Right ventricle myocardium inferior (tissue), 1 donor: ENCODE measurements at regions not wholly inside any gene's neighbourhood (a gene's known extent, or its start where the extent isn't known, plus 50 kb on each side); places are given as distances from the start of the nearest gene placed in this dataset.
"Not testable (repeated sequence)": the region's sequence is repeated elsewhere in the genome, so short reads cannot be mapped to it uniquely, and the experiment has no call there.

Experiments
- ATAC-seq: fragments of 200-7000 bp; cut with Tn5 transposase; one replicate; pipeline ENCODE4 v1.9.1; 2020; ENCODE audit warnings: mild to moderate bottlenecking, moderate library complexity
- DNase-seq: peaks from one replicate; pipeline ENCODE4 v3.0.0; 2021; ENCODE audit errors: missing footprints
- intact Hi-C: fragments of 100-400 bp; cut with DNase I; formaldehyde crosslinking; loops from one replicate; pipeline ENCODE4 v1.11.0; 2022
- donor health status: DM: no; HTN: yes; CAD: no; lungs with severe emphysema.

DNA sequence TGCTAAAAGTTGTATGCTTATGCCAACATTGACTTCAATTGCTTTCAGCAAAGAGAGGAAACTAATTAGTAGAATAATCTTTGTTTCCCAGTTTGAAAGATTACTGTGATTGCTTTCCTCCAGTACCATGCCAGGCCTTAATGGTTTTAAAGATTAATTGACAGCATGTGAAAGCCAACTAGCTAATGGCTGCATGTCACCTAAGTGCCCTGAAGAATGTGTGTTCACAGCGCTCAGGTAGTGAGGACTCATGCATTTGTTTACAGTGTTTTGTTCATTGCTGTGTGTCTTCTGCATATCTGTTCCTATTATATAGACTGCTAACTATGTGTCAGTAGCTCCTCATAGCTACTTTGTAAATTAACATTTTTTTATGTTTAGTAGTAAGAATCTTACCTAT is 335.6 kb downstream of the LRRIQ3 start:
- DNase-seq (no peak), ATAC-seq (no peak)
- intact Hi-C loops: no loop called here

DNA sequence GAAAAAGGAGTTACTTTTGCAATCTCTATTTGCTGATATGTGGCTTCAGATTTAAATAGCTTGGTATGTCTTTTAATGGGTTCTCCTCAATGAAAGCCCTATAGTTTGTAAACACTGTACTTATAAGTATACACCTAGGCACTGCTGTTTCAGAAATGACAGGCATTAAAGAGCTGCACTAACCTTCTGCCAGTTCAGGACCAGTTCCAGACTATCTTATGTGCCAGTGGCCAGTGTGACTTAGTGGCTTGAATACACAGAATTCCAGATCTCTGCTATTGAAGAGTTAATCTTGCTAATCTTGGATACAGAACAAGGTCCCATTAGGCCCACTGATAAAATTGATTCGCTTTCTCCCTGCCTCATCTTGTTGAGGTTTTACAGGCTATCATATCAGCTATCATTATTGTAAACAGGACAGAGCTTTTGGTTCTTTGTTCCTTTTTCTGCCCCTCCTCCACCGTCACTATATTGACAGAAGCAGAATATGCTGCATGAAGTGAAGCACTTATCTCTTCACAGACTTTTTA is 337.5 kb downstream of the LRRIQ3 start:
- ATAC-seq (no peak), DNase-seq (no peak)
- intact Hi-C loops: no loop called here

- ATAC-seq (no peak), DNase-seq (no peak)
- intact Hi-C loops: no loop called here
These were observed 338.7 kb downstream of the LRRIQ3 start for GRCh38 chr1:73859227-73859626.

GRCh38 chr1:73854527-73854926 is 343.4 kb downstream of the LRRIQ3 start:
- intact Hi-C loops: no loop called here
- ATAC-seq: no peak
- no peak for DNase-seq

DNA sequence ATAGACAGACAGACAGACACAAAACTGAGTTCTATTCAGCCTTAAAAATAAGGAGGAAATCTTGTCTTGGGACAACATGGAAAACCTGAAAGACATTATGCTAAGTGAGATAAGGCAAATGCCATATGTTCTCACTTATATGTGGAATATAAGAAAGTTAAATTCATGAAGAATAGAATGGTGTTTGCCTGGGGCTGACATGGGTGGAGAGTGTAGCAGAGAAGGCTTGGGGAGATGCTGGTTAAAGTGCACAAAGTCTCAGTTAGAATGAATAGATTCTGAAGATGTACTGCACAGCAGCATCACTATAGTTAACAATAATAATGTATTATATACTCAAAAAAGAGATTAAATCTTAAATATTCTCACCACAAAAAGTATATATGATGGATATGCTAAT is 355.5 kb downstream of the LRRIQ3 start:
- ATAC-seq: no peak
- no peak for DNase-seq
- intact Hi-C loops: no loop called here

DNA sequence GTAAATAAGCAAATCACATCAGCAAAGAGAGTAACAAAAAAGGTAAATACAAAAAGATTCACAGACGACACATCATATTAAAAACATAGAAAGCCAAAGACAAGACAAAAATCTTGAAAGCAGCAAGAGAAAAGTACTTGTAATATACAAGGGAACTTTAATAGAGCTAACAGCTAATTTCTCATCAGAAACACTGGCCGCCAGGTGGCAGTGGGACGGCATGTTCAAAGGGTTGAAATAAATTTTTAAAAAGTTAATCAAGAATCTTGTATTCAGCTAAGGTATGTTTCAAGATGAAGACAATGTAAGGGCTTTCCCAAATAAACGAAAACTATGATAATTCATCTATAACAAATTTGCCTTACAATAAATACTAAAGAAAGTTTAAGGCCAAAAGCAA is 358.1 kb downstream of the LRRIQ3 start:
- DNase-seq (no peak), ATAC-seq (no peak)
- intact Hi-C loops: no loop called here

DNA sequence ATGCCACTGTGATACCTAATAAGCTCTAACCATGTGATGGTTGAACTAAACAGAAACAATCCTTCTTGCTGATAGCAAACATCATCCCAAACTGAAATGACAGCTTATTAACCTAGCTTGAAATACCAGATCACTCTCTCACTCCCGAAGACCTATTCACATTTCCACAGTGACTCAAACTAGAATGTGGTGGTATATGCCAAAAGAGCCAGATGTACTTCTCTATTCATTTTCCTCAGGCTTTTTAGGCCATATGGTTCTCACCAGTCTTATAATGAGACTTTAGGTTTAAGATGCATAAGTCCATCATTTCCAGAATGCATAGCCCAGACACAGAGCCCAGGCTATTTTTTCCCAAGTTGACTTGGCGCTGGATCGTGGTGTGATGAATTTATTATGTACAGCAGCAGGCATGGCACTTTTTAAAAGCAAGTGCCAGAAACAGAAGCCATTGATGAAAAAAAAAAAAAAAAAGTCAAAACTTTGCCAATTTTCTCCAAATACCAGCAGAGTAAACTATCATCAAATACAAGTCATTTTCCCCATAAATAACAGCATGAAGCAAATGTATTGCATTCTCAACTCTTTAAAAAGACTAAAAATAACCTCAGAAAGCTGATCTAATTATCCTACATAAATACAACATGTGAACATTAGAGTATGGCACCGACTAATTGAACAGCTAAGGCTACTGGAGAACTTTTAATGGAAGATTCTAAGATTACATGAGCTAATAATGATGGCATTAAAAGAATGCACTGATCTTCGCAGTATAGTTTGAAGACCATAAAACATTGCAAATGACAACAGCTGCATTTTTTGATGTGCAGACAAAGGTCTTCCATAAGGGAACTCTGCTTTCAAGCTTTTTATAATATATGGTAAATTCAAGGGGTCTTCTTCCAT is 365.4 kb downstream of the LRRIQ3 start:
- intact Hi-C loops: no loop called here
- DNase-seq: no peak
- no peak for ATAC-seq

GRCh38 chr1:73827283-73827682 is 370.7 kb downstream of the LRRIQ3 start:
- intact Hi-C loops, DNase-seq, ATAC-seq: not testable (repeated sequence)

DNA sequence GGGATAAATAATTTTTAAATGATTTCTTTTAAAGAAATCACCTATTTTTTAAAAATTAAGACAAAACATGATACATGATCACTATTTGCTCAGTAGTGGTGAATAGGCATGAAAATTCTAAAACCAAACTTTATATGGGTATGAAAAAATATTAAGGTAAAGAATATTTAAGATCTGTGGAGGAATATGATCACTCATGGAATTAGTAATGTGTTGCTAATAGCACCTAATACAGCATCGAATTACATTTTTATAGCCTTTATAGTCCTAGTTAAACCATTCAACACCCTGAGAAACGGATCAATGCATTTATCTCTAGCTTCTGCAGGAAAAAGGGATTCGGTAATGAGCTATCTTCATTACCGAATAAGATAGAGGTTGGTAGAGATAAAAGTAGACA is 373.9 kb downstream of the LRRIQ3 start:
- intact Hi-C loops: no loop called here
- ATAC-seq (no peak), DNase-seq (no peak)

GRCh38 chr1:73821520-73821919 is 376.5 kb downstream of the LRRIQ3 start:
- intact Hi-C loops: no loop called here
- ATAC-seq: no peak
- DNase-seq: no peak

- intact Hi-C loops: no loop called here
- no peak for DNase-seq
- no peak for ATAC-seq
These were observed 377.1 kb downstream of the LRRIQ3 start for GRCh38 chr1:73820843-73821242.

GRCh38 chr1:73813716-73814115 is 384.3 kb downstream of the LRRIQ3 start:
- intact Hi-C loops: no loop called here
- no peak for ATAC-seq
- no peak for DNase-seq

DNA sequence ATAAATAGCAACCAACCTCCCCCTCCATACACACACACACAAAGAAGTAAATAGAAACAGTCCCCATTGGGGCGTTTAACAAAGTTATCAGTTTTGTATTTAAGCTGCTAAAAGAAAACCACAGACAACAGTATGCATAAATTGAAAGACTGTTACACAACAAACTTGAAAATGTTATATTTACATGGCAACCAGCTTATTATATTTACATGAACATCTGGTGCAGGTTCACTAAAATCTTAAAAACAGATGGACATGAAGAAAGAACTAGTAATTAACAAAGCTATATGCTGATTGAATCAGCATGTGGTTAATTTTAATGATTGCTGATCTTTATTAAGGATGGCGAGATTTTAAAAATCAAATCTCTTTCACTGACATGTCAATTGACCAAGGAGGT is 384.7 kb downstream of the LRRIQ3 start:
- DNase-seq (no peak), ATAC-seq (no peak)
- intact Hi-C loops: no loop called here

- intact Hi-C loops: no loop called here
- no peak for ATAC-seq
- DNase-seq: no peak
These were observed 386.2 kb downstream of the LRRIQ3 start for GRCh38 chr1:73811798-73812197.

DNA sequence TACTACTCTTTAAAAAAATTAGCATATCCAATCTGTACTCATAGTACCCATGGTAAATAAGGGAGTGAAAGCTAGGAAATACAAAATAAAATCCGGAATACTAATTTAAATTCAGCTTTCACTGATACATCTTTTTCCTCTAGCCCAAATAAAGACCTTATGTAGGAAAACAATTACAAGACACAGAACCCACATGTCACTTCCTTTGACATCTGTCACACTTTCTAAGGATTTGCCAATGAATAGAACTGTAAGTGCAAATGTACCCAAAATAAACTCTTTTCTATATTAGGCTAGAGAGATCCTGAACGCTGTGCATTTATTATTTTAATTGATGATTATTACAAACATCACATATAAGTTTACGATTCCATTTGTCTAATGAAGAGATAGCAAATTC is 393.0 kb downstream of the LRRIQ3 start:
- intact Hi-C loops: no loop called here
- ATAC-seq (no peak), DNase-seq (no peak)

DNA sequence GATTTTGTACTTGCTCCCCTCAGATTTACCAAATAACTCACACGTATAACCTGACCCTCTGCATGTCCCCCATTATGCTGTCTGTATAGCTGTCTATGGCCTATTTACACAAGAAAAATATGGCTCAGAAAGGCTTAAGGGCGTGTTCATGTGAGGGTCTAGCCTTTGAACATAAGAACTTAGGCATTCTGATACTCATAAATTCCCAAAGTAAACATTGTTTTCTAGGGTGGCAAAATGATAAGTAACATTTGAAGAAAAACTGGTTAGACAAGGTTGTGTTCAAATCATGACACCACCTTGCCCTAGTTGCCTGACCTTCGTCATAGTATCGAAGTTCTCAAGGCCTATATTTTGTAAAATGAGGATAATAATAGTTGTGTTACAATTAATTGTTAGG is 394.6 kb downstream of the LRRIQ3 start:
- intact Hi-C loops: no loop called here
- ATAC-seq: no peak
- no peak for DNase-seq

DNA sequence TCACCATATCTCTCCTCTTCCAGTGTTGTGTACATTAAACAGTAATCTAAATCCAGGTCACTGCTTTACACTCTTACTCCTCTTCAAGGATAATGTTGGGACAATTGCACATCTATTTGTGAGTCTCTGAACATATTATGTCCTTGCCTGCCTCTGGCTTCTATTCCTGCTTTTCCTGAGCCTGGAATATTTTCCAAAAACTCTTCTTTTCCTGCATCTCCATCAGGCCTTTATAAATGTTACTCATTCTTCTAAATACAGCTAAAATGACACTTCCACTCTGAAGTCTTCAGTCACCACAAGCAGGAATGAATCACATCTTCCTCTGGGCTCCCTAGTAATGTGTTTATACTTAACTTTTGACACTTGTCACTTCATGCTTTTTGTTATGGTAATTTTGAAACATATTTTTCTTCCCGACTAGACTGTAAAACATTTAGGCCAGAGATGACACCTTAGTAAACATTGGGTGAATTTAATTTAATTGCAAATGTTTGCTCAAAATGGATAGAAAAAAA is 396.0 kb downstream of the LRRIQ3 start:
- intact Hi-C loops: no loop called here
- ATAC-seq (no peak), DNase-seq (no peak)

DNA sequence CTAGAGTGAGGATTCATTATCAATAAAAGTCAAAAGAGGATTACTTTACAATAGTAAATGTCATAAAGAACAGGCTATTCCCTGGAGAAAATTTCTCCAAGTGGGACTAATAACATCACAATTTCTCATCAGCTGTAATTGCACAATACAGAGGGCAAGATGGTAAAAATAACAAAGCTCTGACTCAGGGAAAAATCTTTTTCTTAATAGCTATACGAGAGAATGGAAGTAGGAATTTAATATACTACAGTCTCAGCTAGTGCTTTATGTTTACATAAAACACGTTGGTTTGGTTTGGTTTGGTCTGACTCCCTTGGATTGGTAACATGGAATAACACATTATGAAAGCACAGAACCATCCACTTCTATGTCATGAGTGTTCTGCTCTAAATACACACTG is 397.6 kb downstream of the LRRIQ3 start:
- intact Hi-C loops: no loop called here
- ATAC-seq (no peak), DNase-seq (no peak)

DNA sequence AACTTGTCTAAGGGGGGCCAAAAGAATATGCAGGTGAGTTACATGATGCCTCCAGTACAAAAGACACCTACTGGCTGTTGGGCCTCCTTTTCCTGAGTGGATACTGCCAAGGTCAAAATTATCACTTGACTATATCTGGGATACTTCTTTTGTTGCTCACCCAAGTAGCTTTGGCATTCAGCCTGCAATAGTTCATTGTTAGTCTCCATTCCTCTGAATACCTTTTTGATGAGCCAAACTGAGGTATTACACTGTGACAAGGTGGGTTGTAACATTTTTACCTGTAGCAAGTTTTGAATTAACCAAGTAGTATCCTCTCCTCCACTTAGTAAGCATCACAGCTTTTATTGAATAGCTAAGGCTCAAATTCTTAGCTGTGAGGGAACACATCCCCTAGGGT is 408.0 kb downstream of the LRRIQ3 start:
- intact Hi-C loops: no loop called here
- ATAC-seq: no peak
- no peak for DNase-seq

GRCh38 chr1:73784026-73784425 is 413.9 kb downstream of the LRRIQ3 start:
- no peak for DNase-seq
- intact Hi-C loops: no loop called here
- ATAC-seq: no peak

DNA sequence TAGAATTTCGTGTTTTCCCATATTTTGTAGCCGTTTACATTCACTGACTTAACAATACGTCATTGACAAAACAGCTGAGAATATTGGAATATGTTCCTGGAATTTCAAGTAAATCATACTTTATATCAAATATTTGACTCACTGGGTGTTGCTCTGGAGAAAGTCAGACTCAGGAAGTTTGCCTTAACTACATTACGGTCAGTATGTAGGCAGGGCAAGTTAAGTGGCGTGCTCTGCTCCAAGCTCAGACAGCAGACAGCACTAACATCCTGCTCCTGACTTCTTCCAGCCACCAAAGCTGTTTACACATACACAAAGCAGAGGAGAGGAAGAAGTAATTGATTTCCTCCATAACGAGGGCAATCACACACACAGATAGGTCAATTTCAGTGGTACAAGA is 414.6 kb downstream of the LRRIQ3 start:
- intact Hi-C loops: no loop called here
- ATAC-seq (no peak), DNase-seq (no peak)
